GM23248 (cell line): ENCODE measurements at regions not wholly inside any gene's neighbourhood (a gene's known extent, or its start where the extent isn't known, plus 50 kb on each side); places are given as distances from the start of the nearest gene placed in this dataset.
A peak's percentile ranks its signal among the peaks of the same experiment; 100 is the strongest.
"Not testable (repeated sequence)": the region's sequence is repeated elsewhere in the genome, so short reads cannot be mapped to it uniquely, and the experiment has no call there.

Experiments used
- DNase-seq: peaks from one replicate; pipeline ENCODE4 v3.0.0-alpha.2; 2015
- H2AFZ ChIP-seq: fragments of 200-600 bp; sonication (generic); 2 replicates; pipeline ENCODE4 v1.6.1; 2016; ENCODE audit warnings: antibody characterized with exemption
- H3F3A ChIP-seq: fragments of 200-600 bp; sonication (generic); 2 replicates; pipeline ENCODE4 v1.6.1; 2016; ENCODE audit warnings: mild to moderate bottlenecking, antibody characterized with exemption, mixed run types; ENCODE audit not compliant: insufficient read depth
- H3K27ac ChIP-seq: fragments of 200-600 bp; sonication (generic); 2 replicates; pipeline ENCODE4 v1.5.1; 2016; ENCODE audit warnings: mild to moderate bottlenecking
- H3K27me3 ChIP-seq: fragments of 200-600 bp; sonication (generic); replicated peaks from 2 replicates; pipeline ENCODE4 v1.6.1; 2016; ENCODE audit warnings: mild to moderate bottlenecking; ENCODE audit not compliant: insufficient read depth
- H3K36me3 ChIP-seq: fragments of 200-600 bp; sonication (generic); 2 replicates; pipeline ENCODE4 v1.6.1; 2016; ENCODE audit warnings: low read depth, mild to moderate bottlenecking
- H3K4me1 ChIP-seq: fragments of 200-600 bp; sonication (generic); 2 replicates; pipeline ENCODE4 v1.6.1; 2016; ENCODE audit warnings: mild to moderate bottlenecking; ENCODE audit not compliant: insufficient read depth
- H3K4me2 ChIP-seq: fragments of 200-600 bp; sonication (generic); one replicate; pipeline ENCODE4 v1.6.1; 2016; ENCODE audit warnings: mild to moderate bottlenecking; ENCODE audit not compliant: unreplicated experiment
- H3K4me3 ChIP-seq: fragments of 200-600 bp; sonication (generic); 2 replicates; pipeline ENCODE4 v1.5.1; 2016; ENCODE audit warnings: mild to moderate bottlenecking
- H3K79me2 ChIP-seq: fragments of 200-600 bp; sonication (generic); 2 replicates; pipeline ENCODE4 v1.6.1; 2016; ENCODE audit warnings: mild to moderate bottlenecking; ENCODE audit not compliant: insufficient read depth
- H3K9ac ChIP-seq: fragments of 200-600 bp; sonication (generic); 2 replicates; pipeline ENCODE4 v1.6.1; 2016; ENCODE audit warnings: mild to moderate bottlenecking
- H3K9me2 ChIP-seq: fragments of 200-600 bp; sonication (generic); 2 replicates; pipeline ENCODE4 v1.6.1; 2016; ENCODE audit warnings: mixed run types, mild to moderate bottlenecking, moderate library complexity; ENCODE audit not compliant: insufficient read depth
- H3K9me3 ChIP-seq: fragments of 200-600 bp; sonication (generic); one replicate; pipeline ENCODE4 v1.6.1; 2017; ENCODE audit warnings: low read depth
- H4K20me1 ChIP-seq: fragments of 200-600 bp; sonication (generic); 2 replicates; pipeline ENCODE4 v1.6.0; 2016; ENCODE audit not compliant: insufficient read depth
- EZH2 ChIP-seq: fragments of 200-600 bp; sonication (generic); IDR thresholded peaks from 2 replicates; pipeline ENCODE4 v1.6.1; 2018; ENCODE audit warnings: antibody characterized with exemption, mild to moderate bottlenecking; ENCODE audit not compliant: insufficient read depth, poor library complexity, severe bottlenecking
- EZH2phosphoT487 ChIP-seq: fragments of 200-600 bp; sonication (generic); IDR thresholded peaks from 2 replicates; pipeline ENCODE4 v1.6.1; 2018; ENCODE audit warnings: antibody characterized with exemption, moderate library complexity, mild to moderate bottlenecking, low read depth; ENCODE audit not compliant: insufficient read depth
- WGBS, 2 experiments: methylation state at CpG; one replicate each; pipeline ENCODE4 v1.1.6; 2015 to 2017; ENCODE audit warnings: low lambda C conversion rate in 2 of 2, low coverage in 1 of 2; ENCODE audit errors: missing lambda C conversion rate in 2 of 2; 5-methylcytosine and 5-hydroxymethylcytosine counted together
- in situ Hi-C: fragments of 300-500 bp; cut with MboI; formaldehyde crosslinking; loops from 2 replicates; pipeline ENCODE4 v1.15.0; 2020

DNA sequence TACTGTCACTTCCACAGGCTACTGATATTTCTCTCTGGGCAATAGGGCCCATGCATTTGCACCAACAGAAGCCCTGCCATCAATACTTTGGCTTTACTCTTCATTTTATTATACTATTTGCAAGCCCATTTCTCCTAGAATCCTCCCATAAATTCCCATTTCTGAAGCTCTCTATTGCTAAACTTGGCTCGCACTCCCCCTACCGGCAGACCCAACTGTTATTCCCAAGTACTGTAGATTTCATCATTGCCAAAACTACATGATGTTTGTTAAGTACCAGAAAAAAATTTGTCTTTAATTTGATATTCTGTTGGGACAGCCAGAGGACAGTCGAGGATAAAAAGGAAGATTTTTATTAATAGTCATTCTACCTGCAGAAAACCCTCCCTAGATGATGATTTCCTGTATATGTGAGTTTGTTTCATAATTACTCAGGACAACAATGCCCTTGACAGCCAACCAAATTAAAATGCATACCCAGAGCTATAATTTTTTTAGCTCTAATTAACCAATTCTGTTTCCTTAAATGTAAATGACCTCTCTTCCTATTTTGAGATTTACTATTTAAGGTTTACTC, 298.6 kb downstream of the REEP3 start:
- Histone ChIP-seq H3K4me3 (no peak overlapping the region), H3K9me2 (no peaks in the 10 kb centered on the region), H3K9me3 (no peaks in the 10 kb centered on the region), H3K4me2 (no peak overlapping the region), H2AFZ (no peak overlapping the region), H3K79me2 (no peaks in the 10 kb centered on the region), H3F3A (no peaks in the 10 kb centered on the region), H4K20me1 (no peaks in the 10 kb centered on the region), H3K4me1 (no peaks in the 10 kb centered on the region), H3K36me3 (no peaks in the 10 kb centered on the region), H3K9ac (no peak overlapping the region), H3K27ac (no peak overlapping the region), H3K27me3 (peaks cover 26% of the 10 kb centered on the region)
- WGBS, 2 experiments, result 0 to 1% methylated on average over 3 of the region's 3 CpGs
- peak; percentile 83 for DNase-seq
- in situ Hi-C loops, result no loop called here
- TF ChIP-seq EZH2phosphoT487, result no peak
- TF ChIP-seq EZH2, result no peak

DNA sequence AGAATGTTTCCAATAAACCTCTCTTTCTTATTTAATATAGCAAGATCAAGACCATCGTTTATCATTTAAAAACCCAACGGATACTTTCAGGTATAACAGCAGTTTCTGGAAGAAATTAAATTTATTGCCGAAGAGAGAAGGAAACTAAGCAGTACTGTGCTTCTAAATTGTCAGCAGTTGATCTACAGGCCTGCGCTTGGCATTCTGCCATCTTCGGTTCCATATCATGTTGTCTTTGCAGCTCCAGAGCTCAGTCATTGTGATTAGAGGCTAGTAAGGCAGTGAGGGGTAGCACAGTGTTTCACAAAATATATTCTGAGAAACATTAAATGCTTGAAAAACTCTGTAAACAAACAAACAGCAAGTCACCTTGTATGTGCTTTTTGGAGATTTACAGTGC, 301.3 kb downstream of the REEP3 start:
- H3K27me3 ChIP-seq, result peaks cover 10% of the 10 kb centered on the region; the same call in 1 of the 2 replicates
- H3K4me2 ChIP-seq, result no peak overlapping the region
- 0 out of 2 replicates have a peak, but pooled peaks cover 3% of the 10 kb centered on the region for H3F3A ChIP-seq
- H3K4me1 ChIP-seq, result no peaks in the 10 kb centered on the region
- no peaks in the 10 kb centered on the region for H4K20me1 ChIP-seq
- no peak overlapping the region for H3K4me3 ChIP-seq
- H2AFZ ChIP-seq, result no peak overlapping the region
- no peak for DNase-seq
- H3K9me2 ChIP-seq, result no peaks in the 10 kb centered on the region
- no peaks in the 10 kb centered on the region for H3K36me3 ChIP-seq
- H3K9ac ChIP-seq, result no peak overlapping the region
- H3K9me3 ChIP-seq, result no peaks in the 10 kb centered on the region
- TF ChIP-seq EZH2phosphoT487 (no peak), EZH2 (no peak)
- H3K79me2 ChIP-seq, result no peaks in the 10 kb centered on the region
- in situ Hi-C loops, result no loop called here
- no peak overlapping the region for H3K27ac ChIP-seq
- 12 to 22% methylated on average over 5 of the region's 5 CpGs for WGBS, 2 experiments

DNA sequence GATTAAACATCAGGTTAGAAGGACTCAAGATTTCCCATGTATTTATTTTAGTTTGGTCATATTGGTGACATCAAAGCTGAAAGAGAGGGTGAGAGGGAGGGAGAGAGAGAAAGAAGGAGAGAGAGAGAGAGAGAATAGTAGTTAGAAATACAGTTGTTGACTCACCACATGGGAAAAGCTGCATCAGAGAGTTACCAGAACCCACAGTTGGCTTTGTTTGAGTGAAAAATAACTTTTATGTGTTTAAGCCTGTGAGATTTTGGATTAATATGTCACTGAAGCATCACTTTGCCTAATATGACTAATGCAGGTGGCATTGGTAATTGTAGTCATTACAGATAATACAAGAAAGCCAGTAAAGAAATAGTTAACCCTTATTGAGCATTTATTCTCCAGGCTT, 303.9 kb downstream of the REEP3 start:
- Histone ChIP-seq H3K36me3 (no peaks in the 10 kb centered on the region), H3K9me2 (no peaks in the 10 kb centered on the region), H3K9ac (no peak overlapping the region), H3F3A (0 out of 2 replicates have a peak, but pooled peaks cover 3% of the 10 kb centered on the region), H3K4me1 (no peaks in the 10 kb centered on the region), H4K20me1 (no peaks in the 10 kb centered on the region), H3K27ac (no peak overlapping the region), H3K4me2 (no peak overlapping the region), H2AFZ (no peak overlapping the region), H3K79me2 (no peaks in the 10 kb centered on the region), H3K4me3 (no peak overlapping the region), H3K9me3 (no peaks in the 10 kb centered on the region), H3K27me3 (no peaks in the 10 kb centered on the region; the same call in 1 of the 2 replicates)
- TF ChIP-seq EZH2, result no peak
- TF ChIP-seq EZH2phosphoT487, result no peak
- in situ Hi-C loops, result no loop called here
- DNase-seq, result peak; percentile 47

DNA sequence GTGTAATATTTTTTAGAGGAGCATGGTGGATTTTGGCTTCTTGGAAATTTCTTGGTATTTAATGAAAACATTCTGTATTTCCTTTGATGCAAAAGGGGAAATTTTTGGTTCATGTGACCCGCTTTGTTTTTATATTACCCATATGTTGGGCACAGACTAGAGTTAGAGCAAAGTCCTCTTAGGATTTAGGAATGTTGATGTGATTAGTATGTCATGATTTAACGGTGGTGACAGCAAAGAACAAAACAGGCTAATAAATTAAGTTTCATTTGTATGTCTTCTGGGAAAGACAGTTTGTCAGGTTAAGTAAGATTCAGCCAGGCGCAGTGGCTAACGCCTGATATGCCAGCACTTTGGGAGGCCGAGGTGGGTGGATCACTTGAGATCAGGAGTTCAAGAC, 304.6 kb downstream of the REEP3 start:
- Histone ChIP-seq H3K27me3 (peaks cover 6% of the 10 kb centered on the region; the same call in 1 of the 2 replicates), H3K79me2 (no peaks in the 10 kb centered on the region), H3K36me3 (no peaks in the 10 kb centered on the region), H3K27ac (no peak overlapping the region), H3K9me3 (no peaks in the 10 kb centered on the region), H2AFZ (no peak overlapping the region), H4K20me1 (no peaks in the 10 kb centered on the region), H3K4me2 (no peak overlapping the region), H3F3A (0 out of 2 replicates have a peak, but pooled peaks cover 3% of the 10 kb centered on the region), H3K4me1 (no peaks in the 10 kb centered on the region), H3K4me3 (no peak overlapping the region), H3K9ac (no peak overlapping the region), H3K9me2 (no peaks in the 10 kb centered on the region)
- DNase-seq, result no peak
- in situ Hi-C loops, result no loop called here
- TF ChIP-seq EZH2phosphoT487 (no peak), EZH2 (no peak)
- WGBS, 2 experiments, result 1% methylated on average over 5 of the region's 5 CpGs

DNA sequence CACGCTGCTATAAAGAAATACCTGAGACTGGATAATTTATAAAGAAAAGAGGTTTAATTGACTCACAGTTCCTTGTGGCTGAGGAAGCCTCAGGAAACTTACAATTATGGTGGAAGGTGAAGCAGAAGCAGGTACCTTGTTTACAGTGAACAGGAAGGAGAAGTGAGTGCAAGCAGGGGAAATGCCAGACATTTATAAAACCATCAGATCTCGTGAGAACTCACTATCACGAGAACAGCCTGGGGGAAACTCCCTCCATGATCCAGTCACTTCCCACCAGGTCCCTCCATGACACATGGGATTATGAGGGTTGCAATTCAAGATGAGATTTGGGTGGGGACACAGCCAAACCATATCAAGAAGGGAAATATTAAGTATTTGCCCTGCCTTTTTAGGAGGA, 305.8 kb downstream of the REEP3 start:
- peaks cover 11% of the 10 kb centered on the region; the same call in 1 of the 2 replicates for H3K27me3 ChIP-seq
- H3F3A ChIP-seq, in situ Hi-C loops, H4K20me1 ChIP-seq, H3K4me1 ChIP-seq, H2AFZ ChIP-seq, DNase-seq, H3K9me3 ChIP-seq, H3K27ac ChIP-seq, H3K9me2 ChIP-seq, H3K79me2 ChIP-seq, H3K36me3 ChIP-seq, H3K4me2 ChIP-seq, H3K4me3 ChIP-seq, H3K9ac ChIP-seq: not testable (repeated sequence)
- 39 to 40% methylated on average over 3 of the region's 3 CpGs for WGBS, 2 experiments
